ENCODE measurements at regions not wholly inside any gene's neighbourhood (a gene's known extent, or its start where the extent isn't known, plus 50 kb on each side); places are given as distances from the start of the nearest gene placed in this dataset.

GRCh38 chr6:11384531-11385309 lies 152.3 kb upstream of the NEDD9 start:
- Histone ChIP-seq H3K4me3 (ENCODE audit: low read depth, low read length) (no peak overlapping the region), H3K4me1 (ENCODE audit: control insufficient read depth, insufficient read depth, low read length) (no peaks in the 10 kb centered on the region; the same call in 1 of the 2 replicates), H3K27ac (ENCODE audit: extremely low read depth, low read depth, low read length) (no peak overlapping the region), H3K9me3 (ENCODE audit: control insufficient read depth, insufficient read depth, low read depth, low read length) (no peaks in the 10 kb centered on the region), H3K36me3 (ENCODE audit: control insufficient read depth in 2 of 2, insufficient read depth in 1 of 2, low read length in 2 of 2) (no peaks in the 10 kb centered on the region)
- ChIA-PET CTCF (interaction anchor here (0.6 to 1.5 kb wide), 4 partner anchors 32 to 184 kb away, joined by 3 to 4 read pairs (median 3); no protein-coding TSS in a partner anchor), POLR2A (interaction anchor here (1.3 kb wide), 1 partner anchor 152 kb away, joined by 3 read pairs; the partner anchor contains the start of gene NEDD9)
- TF ChIP-seq ZNF549 (tag by site-specific recombination; IDR thresholded peaks at IDR 0.05): no peak
- no peak for TF ChIP-seq PBX3 (CRISPR knock-in tag; IDR thresholded peaks at IDR 0.05)
- TF ChIP-seq ZNF132 (tag by site-specific recombination; IDR thresholded peaks at IDR 0.05; ENCODE audit: borderline replicate concordance): no peak

DNA sequence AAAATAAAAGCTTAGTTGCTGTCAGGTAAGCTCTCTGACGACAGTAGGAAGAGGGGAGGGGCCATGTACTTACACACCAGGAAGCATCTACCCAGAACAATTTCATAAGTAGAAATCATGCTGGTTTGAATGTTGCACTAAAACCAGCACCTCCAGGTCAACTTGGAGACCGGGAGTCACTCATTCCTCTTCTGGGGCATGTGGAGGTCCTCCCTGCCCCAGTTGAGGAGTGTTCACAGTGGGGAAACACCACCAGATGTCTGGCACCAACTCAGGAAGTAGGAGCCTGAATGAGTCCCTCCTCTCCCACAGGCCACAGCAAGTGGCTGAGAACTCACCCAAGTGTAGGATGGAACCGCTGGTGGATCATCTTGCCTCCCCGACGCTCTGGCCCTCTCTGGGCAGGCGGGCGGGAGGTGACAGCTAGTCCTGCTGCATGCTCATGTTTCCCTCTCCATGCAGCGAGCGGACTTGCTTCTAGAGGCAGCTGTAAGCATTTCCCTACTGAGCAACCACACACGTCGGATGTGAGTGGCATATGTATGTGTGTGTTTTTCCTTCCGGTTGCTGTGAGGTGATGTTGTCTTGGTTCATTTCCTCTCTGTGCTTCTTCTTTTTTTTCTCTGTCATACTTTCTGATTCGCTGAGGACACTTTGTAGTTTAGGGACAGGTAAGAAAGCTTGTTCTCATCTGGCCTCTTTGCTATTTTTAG lies 149.5 kb upstream of the NEDD9 start:
- POLR2A ChIA-PET: no interaction called here
- CTCF ChIA-PET: interaction anchor here (0.5 to 1.5 kb wide), 5 partner anchors 9 to 180 kb away, joined by 3 to 4 read pairs (median 3); no protein-coding TSS in a partner anchor
- no peaks in the 10 kb centered on the region for H3K36me3 ChIP-seq (ENCODE audit: control insufficient read depth in 2 of 2, insufficient read depth in 1 of 2, low read length in 2 of 2)
- no peak overlapping the region for H3K27ac ChIP-seq (ENCODE audit: extremely low read depth, low read depth, low read length)
- H3K9me3 ChIP-seq (ENCODE audit: control insufficient read depth, insufficient read depth, low read depth, low read length): no peaks in the 10 kb centered on the region
- no peak overlapping the region for H3K4me3 ChIP-seq (ENCODE audit: low read depth, low read length)
- no peaks in the 10 kb centered on the region; the same call in 1 of the 2 replicates for H3K4me1 ChIP-seq (ENCODE audit: control insufficient read depth, insufficient read depth, low read length)
- TF ChIP-seq, protein P1, sequence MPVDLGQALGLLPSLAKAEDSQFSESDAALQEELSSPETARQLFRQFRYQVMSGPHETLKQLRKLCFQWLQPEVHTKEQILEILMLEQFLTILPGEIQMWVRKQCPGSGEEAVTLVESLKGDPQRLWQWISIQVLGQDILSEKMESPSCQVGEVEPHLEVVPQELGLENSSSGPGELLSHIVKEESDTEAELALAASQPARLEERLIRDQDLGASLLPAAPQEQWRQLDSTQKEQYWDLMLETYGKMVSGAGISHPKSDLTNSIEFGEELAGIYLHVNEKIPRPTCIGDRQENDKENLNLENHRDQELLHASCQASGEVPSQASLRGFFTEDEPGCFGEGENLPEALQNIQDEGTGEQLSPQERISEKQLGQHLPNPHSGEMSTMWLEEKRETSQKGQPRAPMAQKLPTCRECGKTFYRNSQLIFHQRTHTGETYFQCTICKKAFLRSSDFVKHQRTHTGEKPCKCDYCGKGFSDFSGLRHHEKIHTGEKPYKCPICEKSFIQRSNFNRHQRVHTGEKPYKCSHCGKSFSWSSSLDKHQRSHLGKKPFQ (tag by site-specific recombination; IDR thresholded peaks at IDR 0.05): no peak
- no peak for TF ChIP-seq ZIC2 (tag by site-specific recombination; IDR thresholded peaks at IDR 0.05)
- TF ChIP-seq, protein P2, sequence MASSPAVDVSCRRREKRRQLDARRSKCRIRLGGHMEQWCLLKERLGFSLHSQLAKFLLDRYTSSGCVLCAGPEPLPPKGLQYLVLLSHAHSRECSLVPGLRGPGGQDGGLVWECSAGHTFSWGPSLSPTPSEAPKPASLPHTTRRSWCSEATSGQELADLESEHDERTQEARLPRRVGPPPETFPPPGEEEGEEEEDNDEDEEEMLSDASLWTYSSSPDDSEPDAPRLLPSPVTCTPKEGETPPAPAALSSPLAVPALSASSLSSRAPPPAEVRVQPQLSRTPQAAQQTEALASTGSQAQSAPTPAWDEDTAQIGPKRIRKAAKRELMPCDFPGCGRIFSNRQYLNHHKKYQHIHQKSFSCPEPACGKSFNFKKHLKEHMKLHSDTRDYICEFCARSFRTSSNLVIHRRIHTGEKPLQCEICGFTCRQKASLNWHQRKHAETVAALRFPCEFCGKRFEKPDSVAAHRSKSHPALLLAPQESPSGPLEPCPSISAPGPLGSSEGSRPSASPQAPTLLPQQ (tag by site-specific recombination; IDR thresholded peaks at IDR 0.05): no peak
- no peak for TF ChIP-seq ZNF501 (tag by site-specific recombination; IDR thresholded peaks at IDR 0.05)
- no peak for TF ChIP-seq BCL6B (tag by site-specific recombination; IDR thresholded peaks at IDR 0.05)
- TF ChIP-seq PBX3 (CRISPR knock-in tag; IDR thresholded peaks at IDR 0.05): no peak
- TF ChIP-seq, protein P3, sequence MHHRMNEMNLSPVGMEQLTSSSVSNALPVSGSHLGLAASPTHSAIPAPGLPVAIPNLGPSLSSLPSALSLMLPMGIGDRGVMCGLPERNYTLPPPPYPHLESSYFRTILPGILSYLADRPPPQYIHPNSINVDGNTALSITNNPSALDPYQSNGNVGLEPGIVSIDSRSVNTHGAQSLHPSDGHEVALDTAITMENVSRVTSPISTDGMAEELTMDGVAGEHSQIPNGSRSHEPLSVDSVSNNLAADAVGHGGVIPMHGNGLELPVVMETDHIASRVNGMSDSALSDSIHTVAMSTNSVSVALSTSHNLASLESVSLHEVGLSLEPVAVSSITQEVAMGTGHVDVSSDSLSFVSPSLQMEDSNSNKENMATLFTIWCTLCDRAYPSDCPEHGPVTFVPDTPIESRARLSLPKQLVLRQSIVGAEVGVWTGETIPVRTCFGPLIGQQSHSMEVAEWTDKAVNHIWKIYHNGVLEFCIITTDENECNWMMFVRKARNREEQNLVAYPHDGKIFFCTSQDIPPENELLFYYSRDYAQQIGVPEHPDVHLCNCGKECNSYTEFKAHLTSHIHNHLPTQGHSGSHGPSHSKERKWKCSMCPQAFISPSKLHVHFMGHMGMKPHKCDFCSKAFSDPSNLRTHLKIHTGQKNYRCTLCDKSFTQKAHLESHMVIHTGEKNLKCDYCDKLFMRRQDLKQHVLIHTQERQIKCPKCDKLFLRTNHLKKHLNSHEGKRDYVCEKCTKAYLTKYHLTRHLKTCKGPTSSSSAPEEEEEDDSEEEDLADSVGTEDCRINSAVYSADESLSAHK (tag by site-specific recombination; IDR thresholded peaks at IDR 0.05): no peak
- no peak for TF ChIP-seq ZNF555 (tag by site-specific recombination; conservative IDR thresholded peaks at IDR 0.05)
- TF ChIP-seq ZNF624 (tag by site-specific recombination; IDR thresholded peaks at IDR 0.05): no peak
- TF ChIP-seq ZSCAN18 (tag by site-specific recombination; IDR thresholded peaks at IDR 0.05): no peak
- no peak for TF ChIP-seq ZBTB48 (tag by site-specific recombination; IDR thresholded peaks at IDR 0.05)
- no peak for TF ChIP-seq ZNF140 (tag by site-specific recombination; IDR thresholded peaks at IDR 0.05)
- TF ChIP-seq KLF8 (tag by site-specific recombination; IDR thresholded peaks at IDR 0.05): no peak
- TF ChIP-seq, protein P4, sequence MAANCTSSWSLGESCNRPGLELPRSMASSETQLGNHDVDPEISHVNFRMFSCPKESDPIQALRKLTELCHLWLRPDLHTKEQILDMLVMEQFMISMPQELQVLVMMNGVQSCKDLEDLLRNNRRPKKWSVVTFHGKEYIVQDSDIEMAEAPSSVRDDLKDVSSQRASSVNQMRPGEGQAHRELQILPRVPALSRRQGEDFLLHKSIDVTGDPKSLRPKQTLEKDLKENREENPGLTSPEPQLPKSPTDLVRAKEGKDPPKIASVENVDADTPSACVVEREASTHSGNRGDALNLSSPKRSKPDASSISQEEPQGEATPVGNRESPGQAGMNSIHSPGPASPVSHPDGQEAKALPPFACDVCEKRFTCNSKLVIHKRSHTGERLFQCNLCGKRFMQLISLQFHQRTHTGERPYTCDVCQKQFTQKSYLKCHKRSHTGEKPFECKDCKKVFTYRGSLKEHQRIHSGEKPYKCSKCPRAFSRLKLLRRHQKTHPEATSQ (tag by site-specific recombination; IDR thresholded peaks at IDR 0.05): no peak
